Body of pancreas (tissue), 4 donors: ENCODE measurements at regions not wholly inside any gene's neighbourhood (a gene's known extent, or its start where the extent isn't known, plus 50 kb on each side); places are given as distances from the start of the nearest gene placed in this dataset.

ENCODE experiments used
- POLR2A ChIP-seq, 3 donors: fragments of 450-650 bp; IDR thresholded peaks; one replicate each; pipeline ENCODE4 v1.6.1; 2016; ENCODE audit warnings: antibody characterized with exemption in 3 of 3, mild to moderate bottlenecking in 2 of 3
- TF ChIP-seq, protein P1 (sequence below), 7 experiments: fragments of 450-650 bp in 4 of 7; fragments of 200-600 bp in 3 of 7; sonication (generic) in 3 of 7; IDR thresholded peaks; one replicate each; pipeline ENCODE4 v1.5.1; 2016 to 2019; ENCODE audit warnings: antibody characterized with exemption in 7 of 7

DNA sequence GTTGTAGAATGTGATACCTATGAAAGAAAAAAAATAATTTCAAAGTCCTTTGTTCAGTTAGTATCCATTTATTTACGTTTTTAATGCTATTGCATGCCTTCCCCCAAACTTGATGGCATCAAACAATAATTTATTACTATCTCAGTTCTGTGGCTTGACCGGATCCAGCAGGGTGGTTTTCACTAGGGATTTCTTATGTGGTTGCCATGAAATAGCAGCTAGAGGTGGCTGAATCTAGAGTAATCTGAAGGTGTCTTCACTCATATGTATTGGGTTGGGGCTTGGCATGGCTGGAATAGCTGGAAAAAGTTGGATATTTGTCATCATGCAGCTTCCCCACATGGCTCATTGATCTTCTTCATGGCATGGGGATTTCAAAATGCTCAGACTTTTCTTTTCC lies 619.3 kb upstream of the ZNF608 start:
- TF ChIP-seq, protein P1, sequence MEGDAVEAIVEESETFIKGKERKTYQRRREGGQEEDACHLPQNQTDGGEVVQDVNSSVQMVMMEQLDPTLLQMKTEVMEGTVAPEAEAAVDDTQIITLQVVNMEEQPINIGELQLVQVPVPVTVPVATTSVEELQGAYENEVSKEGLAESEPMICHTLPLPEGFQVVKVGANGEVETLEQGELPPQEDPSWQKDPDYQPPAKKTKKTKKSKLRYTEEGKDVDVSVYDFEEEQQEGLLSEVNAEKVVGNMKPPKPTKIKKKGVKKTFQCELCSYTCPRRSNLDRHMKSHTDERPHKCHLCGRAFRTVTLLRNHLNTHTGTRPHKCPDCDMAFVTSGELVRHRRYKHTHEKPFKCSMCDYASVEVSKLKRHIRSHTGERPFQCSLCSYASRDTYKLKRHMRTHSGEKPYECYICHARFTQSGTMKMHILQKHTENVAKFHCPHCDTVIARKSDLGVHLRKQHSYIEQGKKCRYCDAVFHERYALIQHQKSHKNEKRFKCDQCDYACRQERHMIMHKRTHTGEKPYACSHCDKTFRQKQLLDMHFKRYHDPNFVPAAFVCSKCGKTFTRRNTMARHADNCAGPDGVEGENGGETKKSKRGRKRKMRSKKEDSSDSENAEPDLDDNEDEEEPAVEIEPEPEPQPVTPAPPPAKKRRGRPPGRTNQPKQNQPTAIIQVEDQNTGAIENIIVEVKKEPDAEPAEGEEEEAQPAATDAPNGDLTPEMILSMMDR (IDR thresholded peaks at IDR 0.05) = no peak
- no peak for TF ChIP-seq POLR2A (IDR thresholded peaks at IDR 0.05)
